Fibroblast of upper back skin (primary cell): ENCODE measurements at regions not wholly inside any gene's neighbourhood (a gene's known extent, or its start where the extent isn't known, plus 50 kb on each side); places are given as distances from the start of the nearest gene placed in this dataset.

Experiments used
- DNase-seq: peaks from one replicate; pipeline ENCODE4 v3.0.0-alpha.2; 2013

- no peak for DNase-seq
Measured at GRCh38 chr1:60229821-60230220, 156.3 kb upstream of the C1orf87 start.

- peak; percentile 40 for DNase-seq
Measured at GRCh38 chr1:60228041-60228491, 154.5 kb upstream of the C1orf87 start.

- peak; percentile 53 for DNase-seq
Measured at GRCh38 chr1:60227601-60228000, 154.0 kb upstream of the C1orf87 start.

- no peak for DNase-seq
Measured at GRCh38 chr1:60225486-60225885, 151.9 kb upstream of the C1orf87 start.

GRCh38 chr1:60224523-60224922, 151.0 kb upstream of the C1orf87 start:
- DNase-seq = no peak

GRCh38 chr1:60223158-60223557, 149.6 kb upstream of the C1orf87 start:
- peak; percentile 6 for DNase-seq

- peak; percentile 11 for DNase-seq
Measured at GRCh38 chr1:60222360-60223115, 149.0 kb upstream of the C1orf87 start.

- no peak for DNase-seq
Measured at GRCh38 chr1:60213253-60213652, 139.7 kb upstream of the C1orf87 start.

- no peak for DNase-seq
Measured at GRCh38 chr1:60196026-60196425, 122.5 kb upstream of the C1orf87 start.

GRCh38 chr1:60185684-60186083, 112.1 kb upstream of the C1orf87 start:
- no peak for DNase-seq

- no peak for DNase-seq
Measured at GRCh38 chr1:60184521-60184920, 111.0 kb upstream of the C1orf87 start.

GRCh38 chr1:60173729-60174505, 100.3 kb upstream of the C1orf87 start:
- no peak for DNase-seq

- no peak for DNase-seq
Measured at GRCh38 chr1:60173006-60173405, 99.4 kb upstream of the C1orf87 start.

GRCh38 chr1:60171801-60172200, 98.2 kb upstream of the C1orf87 start:
- peak; percentile 69 for DNase-seq

- no peak for DNase-seq
Measured at GRCh38 chr1:60170709-60171108, 97.1 kb upstream of the C1orf87 start.

- peak; percentile 37 for DNase-seq
Measured at GRCh38 chr1:60169206-60169605, 95.6 kb upstream of the C1orf87 start.

GRCh38 chr1:60162936-60163335, 89.4 kb upstream of the C1orf87 start:
- no peak for DNase-seq

- peak; percentile 31 for DNase-seq
Measured at GRCh38 chr1:60160141-60160540, 86.6 kb upstream of the C1orf87 start.

GRCh38 chr1:60156371-60156770, 82.8 kb upstream of the C1orf87 start:
- DNase-seq = no peak

- no peak for DNase-seq
Measured at GRCh38 chr1:60153961-60154360, 80.4 kb upstream of the C1orf87 start.

GRCh38 chr1:60152891-60153290, 79.3 kb upstream of the C1orf87 start:
- DNase-seq = no peak

GRCh38 chr1:60151311-60151710, 77.7 kb upstream of the C1orf87 start:
- DNase-seq = no peak

GRCh38 chr1:60149251-60149650, 75.7 kb upstream of the C1orf87 start:
- DNase-seq = no peak

- DNase-seq = no peak
Measured at GRCh38 chr1:60146884-60147283, 73.3 kb upstream of the C1orf87 start.
